GM12875 (cell line): ENCODE measurements at regions not wholly inside any gene's neighbourhood (a gene's known extent, or its start where the extent isn't known, plus 50 kb on each side); places are given as distances from the start of the nearest gene placed in this dataset.

Experiments
- H3K4me3 ChIP-seq: one replicate; pipeline ENCODE4 v1.5.1; 2011; ENCODE audit warnings: low read depth, low read length, control low read depth
- TF ChIP-seq, protein P1 (sequence below): IDR thresholded peaks from 2 replicates; pipeline ENCODE4 v1.5.1; 2011; ENCODE audit warnings: low read depth, mild to moderate bottlenecking, control low read depth, inconsistent platforms, low read length, moderate library complexity, borderline replicate concordance; ENCODE audit not compliant: insufficient read depth

DNA sequence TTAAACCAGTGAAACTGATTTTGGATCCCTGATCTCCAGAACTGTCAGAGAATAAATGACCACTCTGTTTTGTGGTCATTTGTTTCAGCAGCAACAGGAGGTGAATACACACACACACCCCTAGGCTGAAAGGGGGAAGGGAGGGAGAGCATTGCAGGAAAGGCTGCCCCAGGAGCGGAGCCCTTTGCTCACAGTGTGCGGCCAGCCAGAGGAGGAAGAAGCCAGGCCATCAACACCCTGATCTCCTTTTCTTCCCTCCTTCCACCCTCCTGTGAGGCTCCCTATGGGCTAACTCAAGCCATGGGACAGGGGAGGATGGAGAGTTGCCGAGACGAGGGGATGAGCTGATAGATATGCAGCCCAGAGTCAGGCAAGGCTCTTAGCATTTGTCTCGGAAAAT lies 211.9 kb downstream of the TBX5 start:
- TF ChIP-seq, protein P1, sequence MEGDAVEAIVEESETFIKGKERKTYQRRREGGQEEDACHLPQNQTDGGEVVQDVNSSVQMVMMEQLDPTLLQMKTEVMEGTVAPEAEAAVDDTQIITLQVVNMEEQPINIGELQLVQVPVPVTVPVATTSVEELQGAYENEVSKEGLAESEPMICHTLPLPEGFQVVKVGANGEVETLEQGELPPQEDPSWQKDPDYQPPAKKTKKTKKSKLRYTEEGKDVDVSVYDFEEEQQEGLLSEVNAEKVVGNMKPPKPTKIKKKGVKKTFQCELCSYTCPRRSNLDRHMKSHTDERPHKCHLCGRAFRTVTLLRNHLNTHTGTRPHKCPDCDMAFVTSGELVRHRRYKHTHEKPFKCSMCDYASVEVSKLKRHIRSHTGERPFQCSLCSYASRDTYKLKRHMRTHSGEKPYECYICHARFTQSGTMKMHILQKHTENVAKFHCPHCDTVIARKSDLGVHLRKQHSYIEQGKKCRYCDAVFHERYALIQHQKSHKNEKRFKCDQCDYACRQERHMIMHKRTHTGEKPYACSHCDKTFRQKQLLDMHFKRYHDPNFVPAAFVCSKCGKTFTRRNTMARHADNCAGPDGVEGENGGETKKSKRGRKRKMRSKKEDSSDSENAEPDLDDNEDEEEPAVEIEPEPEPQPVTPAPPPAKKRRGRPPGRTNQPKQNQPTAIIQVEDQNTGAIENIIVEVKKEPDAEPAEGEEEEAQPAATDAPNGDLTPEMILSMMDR = no peak
- H3K4me3 ChIP-seq = no peak overlapping the region

GRCh38 chr12:114193474-114193873 lies 212.5 kb downstream of the TBX5 start:
- TF ChIP-seq, protein P1 = no peak
- no peak overlapping the region for H3K4me3 ChIP-seq

GRCh38 chr12:114192549-114192948 lies 213.4 kb downstream of the TBX5 start:
- H3K4me3 ChIP-seq = no peak overlapping the region
- TF ChIP-seq, protein P1 = no peak

GRCh38 chr12:114192013-114192412 lies 213.9 kb downstream of the TBX5 start:
- TF ChIP-seq, protein P1 = no peak
- H3K4me3 ChIP-seq = no peak overlapping the region

GRCh38 chr12:114191581-114191980 lies 214.4 kb downstream of the TBX5 start:
- H3K4me3 ChIP-seq = no peak overlapping the region
- TF ChIP-seq, protein P1 = no peak

DNA sequence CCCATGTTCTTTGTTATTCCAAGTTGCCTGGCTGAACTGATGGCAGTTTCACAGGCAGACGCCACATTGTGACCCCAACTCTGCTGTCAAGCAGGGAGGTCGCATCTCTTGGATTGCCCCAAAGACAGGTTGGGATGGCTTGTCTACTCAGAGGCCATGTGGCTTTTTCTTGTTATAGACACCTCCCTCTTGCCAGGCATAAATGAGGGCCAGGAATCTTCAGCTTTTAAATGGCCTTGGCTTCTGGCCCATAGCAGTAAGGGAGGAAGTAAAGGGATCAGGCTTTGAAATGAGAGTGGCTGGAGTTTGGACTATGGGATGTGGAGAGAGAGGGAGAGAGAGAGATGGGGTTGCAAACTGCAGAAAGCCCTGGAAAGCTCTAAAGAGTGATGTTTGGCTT lies 215.0 kb downstream of the TBX5 start:
- TF ChIP-seq, protein P1 = no peak
- no peak overlapping the region for H3K4me3 ChIP-seq

- H3K4me3 ChIP-seq = no peak overlapping the region
- TF ChIP-seq, protein P1 = no peak
These were observed 216.7 kb downstream of the TBX5 start for GRCh38 chr12:114189266-114189665.
